ENCODE measurements at regions not wholly inside any gene's neighbourhood (a gene's known extent, or its start where the extent isn't known, plus 50 kb on each side); places are given as distances from the start of the nearest gene placed in this dataset.

- DNase-seq (ENCODE audit: low spot score): no peak
These were observed 332.0 kb upstream of the CCDC179 start for GRCh38 chr11:23192256-23192655.

GRCh38 chr11:23201936-23202522 is 341.8 kb upstream of the CCDC179 start:
- no peak overlapping the region for H3K4me2 ChIP-seq
- no peak overlapping the region for H3K4me3 ChIP-seq
- no peak overlapping the region for H3K9ac ChIP-seq
- no peaks in the 10 kb centered on the region for H3K4me1 ChIP-seq
- Mint-ChIP-seq H3K27ac (no peak overlapping the region), H3K36me3 (no peaks in the 10 kb centered on the region), H3K27me3 (ENCODE audit: insufficient read depth, low read depth) (no peaks in the 10 kb centered on the region), H3K4me1 (no peaks in the 10 kb centered on the region), H3K4me3 (no peak overlapping the region), H3K9me3 (peaks cover 14% of the 10 kb centered on the region)
- H3K36me3 ChIP-seq: no peaks in the 10 kb centered on the region
- no peaks in the 10 kb centered on the region for H4K20me1 ChIP-seq (ENCODE audit: low read depth)
- no peaks in the 10 kb centered on the region for H3F3A ChIP-seq (ENCODE audit: low read depth)
- peaks cover 6% of the 10 kb centered on the region for H3K9me3 ChIP-seq (ENCODE audit: low read depth)
- TF ChIP-seq EZH2 (IDR thresholded peaks at IDR 0.05) (no peak), EZH2phosphoT487 (IDR thresholded peaks at IDR 0.05) (no peak)
- TF ChIP-seq, protein P1, sequence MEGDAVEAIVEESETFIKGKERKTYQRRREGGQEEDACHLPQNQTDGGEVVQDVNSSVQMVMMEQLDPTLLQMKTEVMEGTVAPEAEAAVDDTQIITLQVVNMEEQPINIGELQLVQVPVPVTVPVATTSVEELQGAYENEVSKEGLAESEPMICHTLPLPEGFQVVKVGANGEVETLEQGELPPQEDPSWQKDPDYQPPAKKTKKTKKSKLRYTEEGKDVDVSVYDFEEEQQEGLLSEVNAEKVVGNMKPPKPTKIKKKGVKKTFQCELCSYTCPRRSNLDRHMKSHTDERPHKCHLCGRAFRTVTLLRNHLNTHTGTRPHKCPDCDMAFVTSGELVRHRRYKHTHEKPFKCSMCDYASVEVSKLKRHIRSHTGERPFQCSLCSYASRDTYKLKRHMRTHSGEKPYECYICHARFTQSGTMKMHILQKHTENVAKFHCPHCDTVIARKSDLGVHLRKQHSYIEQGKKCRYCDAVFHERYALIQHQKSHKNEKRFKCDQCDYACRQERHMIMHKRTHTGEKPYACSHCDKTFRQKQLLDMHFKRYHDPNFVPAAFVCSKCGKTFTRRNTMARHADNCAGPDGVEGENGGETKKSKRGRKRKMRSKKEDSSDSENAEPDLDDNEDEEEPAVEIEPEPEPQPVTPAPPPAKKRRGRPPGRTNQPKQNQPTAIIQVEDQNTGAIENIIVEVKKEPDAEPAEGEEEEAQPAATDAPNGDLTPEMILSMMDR (IDR thresholded peaks at IDR 0.05): no peak
- H2AFZ ChIP-seq (replicated peaks): no peak overlapping the region
- no peak for DNase-seq (ENCODE audit: low spot score)
- H3K79me2 ChIP-seq (ENCODE audit: low read depth): no peaks in the 10 kb centered on the region
- H3K27me3 ChIP-seq: no peaks in the 10 kb centered on the region
- H3K27ac ChIP-seq: no peak overlapping the region

More at GRCh38 chr11:23192256-23192655, 332.0 kb upstream of the CCDC179 start:
- Histone ChIP-seq H3K4me2 (no peak overlapping the region), H3K4me3 (no peak overlapping the region), H3K4me1 (no peaks in the 10 kb centered on the region), H3K27me3 (no peaks in the 10 kb centered on the region), H3K36me3 (no peaks in the 10 kb centered on the region), H3K9me3 (ENCODE audit: low read depth) (peaks cover 3% of the 10 kb centered on the region), H4K20me1 (ENCODE audit: low read depth) (no peaks in the 10 kb centered on the region), H2AFZ (replicated peaks) (no peak overlapping the region), H3K79me2 (ENCODE audit: low read depth) (no peaks in the 10 kb centered on the region), H3F3A (ENCODE audit: low read depth) (no peaks in the 10 kb centered on the region), H3K27ac (no peak overlapping the region), H3K9ac (no peak overlapping the region)
- H3K27ac Mint-ChIP-seq: no peak overlapping the region
- no peaks in the 10 kb centered on the region for H3K27me3 Mint-ChIP-seq (ENCODE audit: insufficient read depth, low read depth)
- no peak overlapping the region for H3K4me3 Mint-ChIP-seq
- H3K4me1 Mint-ChIP-seq: no peaks in the 10 kb centered on the region
- H3K36me3 Mint-ChIP-seq: no peaks in the 10 kb centered on the region
- TF ChIP-seq EZH2phosphoT487 (IDR thresholded peaks at IDR 0.05) (no peak), EZH2 (IDR thresholded peaks at IDR 0.05) (no peak)
- TF ChIP-seq, protein P1 (IDR thresholded peaks at IDR 0.05): no peak
- no peaks in the 10 kb centered on the region for H3K9me3 Mint-ChIP-seq

- Histone ChIP-seq H3K4me2 (no peak overlapping the region), H3K9me3 (ENCODE audit: low read depth) (no peaks in the 10 kb centered on the region), H3K4me1 (no peaks in the 10 kb centered on the region), H3K9ac (no peak overlapping the region), H3F3A (ENCODE audit: low read depth) (no peaks in the 10 kb centered on the region), H3K36me3 (no peaks in the 10 kb centered on the region), H3K4me3 (no peak overlapping the region), H3K27me3 (no peaks in the 10 kb centered on the region), H3K79me2 (ENCODE audit: low read depth) (no peaks in the 10 kb centered on the region), H3K27ac (no peak overlapping the region), H2AFZ (replicated peaks) (no peak overlapping the region), H4K20me1 (ENCODE audit: low read depth) (no peaks in the 10 kb centered on the region)
- TF ChIP-seq EZH2phosphoT487 (IDR thresholded peaks at IDR 0.05) (no peak), EZH2 (IDR thresholded peaks at IDR 0.05) (no peak)
- TF ChIP-seq, protein P1 (IDR thresholded peaks at IDR 0.05): no peak
- DNase-seq (ENCODE audit: low spot score): no peak
- no peaks in the 10 kb centered on the region for H3K36me3 Mint-ChIP-seq
- H3K4me3 Mint-ChIP-seq: no peak overlapping the region
- no peaks in the 10 kb centered on the region for H3K4me1 Mint-ChIP-seq
- H3K9me3 Mint-ChIP-seq: peaks cover 14% of the 10 kb centered on the region
- H3K27ac Mint-ChIP-seq: no peak overlapping the region
- H3K27me3 Mint-ChIP-seq (ENCODE audit: insufficient read depth, low read depth): no peaks in the 10 kb centered on the region
These were observed 342.3 kb upstream of the CCDC179 start for GRCh38 chr11:23202611-23203010.

All from neural progenitor cell (in vitro differentiated cells).